Ascending aorta (tissue), 2 donors: ENCODE measurements at regions not wholly inside any gene's neighbourhood (a gene's known extent, or its start where the extent isn't known, plus 50 kb on each side); places are given as distances from the start of the nearest gene placed in this dataset.

ENCODE experiments used
- DNase-seq, 2 donors: peaks; one replicate each; pipeline ENCODE4 v3.0.0-alpha.2; 2019; ENCODE audit warnings: low spot score in 2 of 2
- H3K27ac ChIP-seq, 2 donors: fragments of 200-600 bp; sonication (generic); one replicate each; pipeline ENCODE4 v1.5.1; 2016 to 2017; ENCODE audit warnings: mild to moderate bottlenecking in 1 of 2
- H3K27me3 ChIP-seq: fragments of 200-600 bp; sonication (generic); one replicate; pipeline ENCODE4 v1.5.1; 2017
- H3K36me3 ChIP-seq, 2 donors: fragments of 200-600 bp; sonication (generic); one replicate each; pipeline ENCODE4 v1.5.1; 2016
- H3K4me1 ChIP-seq, 2 donors: fragments of 200-600 bp; sonication (generic); one replicate each; pipeline ENCODE4 v1.5.1; 2016 to 2017; ENCODE audit warnings: mild to moderate bottlenecking in 1 of 2
- H3K4me3 ChIP-seq, 2 donors: fragments of 200-600 bp; sonication (generic); one replicate each; pipeline ENCODE4 v1.5.1; 2016 to 2017; ENCODE audit warnings: mild to moderate bottlenecking in 1 of 2
- H3K9me3 ChIP-seq, 2 donors: fragments of 200-600 bp; sonication (generic); one replicate each; pipeline ENCODE4 v1.5.1; 2016
- CTCF ChIP-seq, 3 experiments: fragments of 200-600 bp in 2 of 3; fragments of 450-650 bp in 1 of 3; sonication (generic) in 2 of 3; IDR thresholded peaks; one replicate each; pipeline ENCODE4 v1.5.1; 2016 to 2019; ENCODE audit warnings: antibody characterized with exemption in 3 of 3, mild to moderate bottlenecking in 1 of 3, moderate library complexity in 1 of 3
- intact Hi-C: fragments of 100-400 bp; cut with DNase I; formaldehyde crosslinking; loops from one replicate; pipeline ENCODE4 v1.15.1; 2023

- no peak for TF ChIP-seq CTCF (IDR thresholded peaks at IDR 0.05)
- H3K4me3 ChIP-seq = no peak overlapping the region
- intact Hi-C loops = no loop called here
- H3K27ac ChIP-seq = no peak overlapping the region
- H3K4me1 ChIP-seq = no peaks in the 10 kb centered on the region
- no peaks in the 10 kb centered on the region for H3K36me3 ChIP-seq
- no peaks in the 10 kb centered on the region for H3K27me3 ChIP-seq
- H3K9me3 ChIP-seq = no peaks in the 10 kb centered on the region
- no peak for DNase-seq
These were observed 246.2 kb downstream of the LNPK start for GRCh38 chr2:175755656-175756386.

- Histone ChIP-seq H3K4me1 (no peaks in the 10 kb centered on the region), H3K27ac (no peak overlapping the region), H3K36me3 (no peaks in the 10 kb centered on the region), H3K9me3 (no peaks in the 10 kb centered on the region), H3K4me3 (no peak overlapping the region), H3K27me3 (no peaks in the 10 kb centered on the region)
- TF ChIP-seq CTCF (IDR thresholded peaks at IDR 0.05) = no peak
- intact Hi-C loops = no loop called here
- no peak for DNase-seq
These were observed 246.9 kb downstream of the LNPK start for GRCh38 chr2:175755169-175755568.

DNA sequence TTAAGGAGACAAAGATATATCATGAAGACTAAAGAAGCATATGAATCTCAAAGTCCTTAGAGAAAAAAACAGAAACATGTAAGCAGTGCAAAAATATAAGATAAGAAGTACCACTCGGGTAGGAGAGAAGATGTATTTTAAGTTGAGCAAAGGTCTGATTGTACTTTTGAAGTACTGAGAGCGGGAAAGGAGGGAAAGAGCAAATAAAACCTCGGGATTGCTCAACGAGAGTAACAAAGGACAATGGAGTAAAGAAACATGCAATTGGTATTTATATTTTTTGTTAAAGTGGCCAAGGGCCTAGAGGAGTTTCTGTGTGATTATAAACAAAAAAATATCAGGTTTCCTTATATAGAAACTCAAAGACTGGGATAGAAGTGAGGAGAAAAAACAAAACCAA, 251.9 kb downstream of the LNPK start:
- H3K36me3 ChIP-seq = no peaks in the 10 kb centered on the region
- no peaks in the 10 kb centered on the region for H3K4me1 ChIP-seq
- DNase-seq = no peak
- H3K4me3 ChIP-seq = no peak overlapping the region
- H3K27ac ChIP-seq = no peak overlapping the region
- H3K9me3 ChIP-seq = no peaks in the 10 kb centered on the region
- intact Hi-C loops = no loop called here
- H3K27me3 ChIP-seq = no peaks in the 10 kb centered on the region
- TF ChIP-seq CTCF (IDR thresholded peaks at IDR 0.05) = no peak

DNA sequence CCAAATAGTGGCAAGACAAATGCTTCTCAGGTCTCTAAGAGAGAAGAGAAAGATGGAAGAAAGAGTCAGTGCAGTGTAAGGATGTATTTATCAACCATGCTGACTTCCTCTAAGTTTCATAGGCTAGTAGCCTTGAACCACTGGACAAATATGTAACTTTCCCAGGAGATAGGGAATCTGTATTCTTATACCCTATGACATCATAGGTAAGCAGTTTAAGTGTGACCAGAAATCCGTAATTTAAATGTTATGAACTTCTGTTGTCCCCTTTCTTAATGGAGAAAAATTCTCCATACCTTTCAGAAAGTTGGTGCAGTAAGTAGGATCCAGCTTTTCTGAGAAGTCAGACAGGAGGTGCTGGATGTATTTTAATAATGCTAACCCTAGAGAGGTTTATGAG, 256.2 kb downstream of the LNPK start:
- Histone ChIP-seq H3K27ac (no peak overlapping the region), H3K27me3 (no peaks in the 10 kb centered on the region), H3K4me1 (no peaks in the 10 kb centered on the region), H3K9me3 (no peaks in the 10 kb centered on the region), H3K4me3 (no peak overlapping the region), H3K36me3 (no peaks in the 10 kb centered on the region)
- DNase-seq = no peak
- intact Hi-C loops = no loop called here
- TF ChIP-seq CTCF (IDR thresholded peaks at IDR 0.05) = no peak

DNA sequence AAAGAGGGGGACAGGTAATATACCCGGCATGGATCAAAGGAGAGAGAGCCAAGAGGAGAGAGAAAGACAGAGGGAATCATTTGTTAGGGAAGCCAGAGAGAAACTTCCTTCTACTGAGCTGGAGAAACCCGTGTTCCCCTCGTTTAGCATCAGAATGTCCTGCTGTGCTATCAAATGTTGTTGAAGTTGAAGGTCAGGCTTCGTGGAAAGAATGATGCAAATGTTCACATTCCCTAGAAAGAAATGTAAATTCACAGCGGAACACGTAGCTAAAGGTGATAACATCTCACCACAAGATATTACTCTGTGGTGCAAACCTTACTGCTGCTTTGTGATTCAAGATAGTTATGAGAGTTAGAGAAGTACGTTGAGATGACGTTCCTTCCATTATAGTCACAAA, 258.1 kb downstream of the LNPK start:
- no peaks in the 10 kb centered on the region for H3K27me3 ChIP-seq
- no peak overlapping the region for H3K27ac ChIP-seq
- no peaks in the 10 kb centered on the region for H3K4me1 ChIP-seq
- DNase-seq = no peak
- intact Hi-C loops = no loop called here
- H3K4me3 ChIP-seq = no peak overlapping the region
- TF ChIP-seq CTCF (IDR thresholded peaks at IDR 0.05) = no peak
- H3K9me3 ChIP-seq = no peaks in the 10 kb centered on the region
- no peaks in the 10 kb centered on the region for H3K36me3 ChIP-seq

DNA sequence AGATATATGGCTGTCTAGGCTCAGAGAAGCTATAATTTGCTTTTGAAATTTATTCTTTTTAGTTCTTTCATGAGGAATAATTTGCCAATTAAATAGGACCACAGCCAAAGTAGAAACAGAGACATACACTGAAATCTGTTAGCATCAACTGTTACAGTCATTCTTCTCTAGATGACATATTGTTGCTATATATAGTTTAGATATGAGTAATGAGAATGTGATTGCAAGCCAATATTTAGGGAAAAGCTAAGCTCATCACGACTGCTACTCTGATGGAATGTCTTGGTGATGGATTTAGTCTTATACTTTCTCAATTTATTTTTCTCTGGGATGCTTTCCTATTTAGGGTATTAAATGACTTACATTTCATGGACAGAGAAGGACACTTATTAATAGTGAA, 259.1 kb downstream of the LNPK start:
- Histone ChIP-seq H3K36me3 (no peaks in the 10 kb centered on the region), H3K27ac (no peak overlapping the region), H3K27me3 (no peaks in the 10 kb centered on the region), H3K9me3 (no peaks in the 10 kb centered on the region), H3K4me1 (no peaks in the 10 kb centered on the region), H3K4me3 (no peak overlapping the region)
- DNase-seq = no peak
- intact Hi-C loops = no loop called here
- no peak for TF ChIP-seq CTCF (IDR thresholded peaks at IDR 0.05)
